ENCODE measurements at regions not wholly inside any gene's neighbourhood (a gene's known extent, or its start where the extent isn't known, plus 50 kb on each side); places are given as distances from the start of the nearest gene placed in this dataset.
"Not testable (repeated sequence)": the region's sequence is repeated elsewhere in the genome, so short reads cannot be mapped to it uniquely, and the experiment has no call there.

- DNase-seq (ENCODE audit: low spot score) = no peak
Measured at GRCh38 chr2:215839309-215839708, 174.0 kb downstream of the MREG start.

GRCh38 chr2:215836881-215837280 lies 176.5 kb downstream of the MREG start:
- intact Hi-C loops (cut with DNase I) = no loop called here
- DNase-seq (ENCODE audit: low spot score) (no peak), ATAC-seq (no peak)

More at GRCh38 chr2:215839309-215839708, 174.0 kb downstream of the MREG start:
- no peak for ATAC-seq
- intact Hi-C loops (cut with DNase I) = no loop called here

GRCh38 chr2:215835657-215836056 lies 177.7 kb downstream of the MREG start:
- ATAC-seq = no peak
- no peak for DNase-seq (ENCODE audit: low spot score)
- intact Hi-C loops (cut with DNase I) = no loop called here

- no peak for ATAC-seq
- intact Hi-C loops (cut with DNase I) = no loop called here
- DNase-seq (ENCODE audit: low spot score) = no peak
Measured at GRCh38 chr2:215835231-215835630, 178.1 kb downstream of the MREG start.

- intact Hi-C loops (cut with DNase I) = no loop called here
- ATAC-seq (peak; percentile 75), DNase-seq (ENCODE audit: low spot score) (no peak)
Measured at GRCh38 chr2:215833531-215834162, 179.7 kb downstream of the MREG start.

GRCh38 chr2:215832791-215833190 lies 180.6 kb downstream of the MREG start:
- intact Hi-C loops (cut with DNase I) = no loop called here
- DNase-seq (ENCODE audit: low spot score) = no peak
- peak; percentile 54 for ATAC-seq

- ATAC-seq (peak; percentile 49), DNase-seq (ENCODE audit: low spot score) (no peak)
- intact Hi-C loops (cut with DNase I) = no loop called here
Measured at GRCh38 chr2:215831296-215831913, 181.9 kb downstream of the MREG start.

- ATAC-seq (peak; percentile 85), DNase-seq (ENCODE audit: low spot score) (no peak)
- intact Hi-C loops (cut with DNase I) = no loop called here
Measured at GRCh38 chr2:215830304-215830703, 183.0 kb downstream of the MREG start.

- no peak for DNase-seq (ENCODE audit: low spot score)
- ATAC-seq = no peak
- intact Hi-C loops (cut with DNase I) = no loop called here
Measured at GRCh38 chr2:215829261-215829660, 184.1 kb downstream of the MREG start.

- intact Hi-C loops (cut with DNase I) = no loop called here
- ATAC-seq = peak; percentile 63
- no peak for DNase-seq (ENCODE audit: low spot score)
Measured at GRCh38 chr2:215828528-215829184, 184.7 kb downstream of the MREG start.

- intact Hi-C loops (cut with DNase I) = no loop called here
- ATAC-seq (no peak), DNase-seq (ENCODE audit: low spot score) (no peak)
Measured at GRCh38 chr2:215826838-215827441, 186.4 kb downstream of the MREG start.

GRCh38 chr2:215826376-215826775 lies 187.0 kb downstream of the MREG start:
- DNase-seq (ENCODE audit: low spot score) (no peak), ATAC-seq (peak; percentile 17)
- intact Hi-C loops (cut with DNase I) = no loop called here

GRCh38 chr2:215825707-215826106 lies 187.6 kb downstream of the MREG start:
- intact Hi-C loops (cut with DNase I) = no loop called here
- ATAC-seq (no peak), DNase-seq (ENCODE audit: low spot score) (no peak)

GRCh38 chr2:215821298-215821697 lies 192.1 kb downstream of the MREG start:
- DNase-seq (ENCODE audit: low spot score); intact Hi-C loops (cut with DNase I); ATAC-seq: not testable (repeated sequence)

- ATAC-seq; intact Hi-C loops (cut with DNase I); DNase-seq (ENCODE audit: low spot score): not testable (repeated sequence)
Measured at GRCh38 chr2:215819713-215820112, 193.6 kb downstream of the MREG start.

- ATAC-seq = no peak
- no peak for DNase-seq (ENCODE audit: low spot score)
- intact Hi-C loops (cut with DNase I) = no loop called here
Measured at GRCh38 chr2:215817046-215817445, 196.3 kb downstream of the MREG start.

- ATAC-seq = no peak
- intact Hi-C loops (cut with DNase I) = no loop called here
- no peak for DNase-seq (ENCODE audit: low spot score)
Measured at GRCh38 chr2:215816424-215816823, 196.9 kb downstream of the MREG start.

GRCh38 chr2:215815960-215816359 lies 197.4 kb downstream of the MREG start:
- intact Hi-C loops (cut with DNase I) = no loop called here
- peak; percentile 46 for ATAC-seq

GRCh38 chr2:215812966-215813365 lies 200.4 kb downstream of the MREG start:
- DNase-seq (ENCODE audit: low spot score) = no peak
- intact Hi-C loops (cut with DNase I) = no loop called here
- ATAC-seq = no peak

More at GRCh38 chr2:215815960-215816359, 197.4 kb downstream of the MREG start:
- no peak for DNase-seq (ENCODE audit: low spot score)

Data from sciatic nerve (tissue), 2 donors.